Colonic mucosa (tissue), 4 donors: ENCODE measurements at regions not wholly inside any gene's neighbourhood (a gene's known extent, or its start where the extent isn't known, plus 50 kb on each side); places are given as distances from the start of the nearest gene placed in this dataset.
"Not testable (repeated sequence)": the region's sequence is repeated elsewhere in the genome, so short reads cannot be mapped to it uniquely, and the experiment has no call there.

ENCODE experiments used
- DNase-seq: peaks from one replicate; pipeline ENCODE4 v3.0.0-alpha.2; 2020
- H3K27ac ChIP-seq: fragments of 200-600 bp; one replicate; pipeline ENCODE4 v1.8.0; 2021
- H3K27me3 ChIP-seq: fragments of 200-600 bp; one replicate; pipeline ENCODE4 v1.8.0; 2021
- H3K36me3 ChIP-seq: fragments of 200-600 bp; one replicate; pipeline ENCODE4 v1.8.0; 2021
- H3K4me1 ChIP-seq: fragments of 200-600 bp; one replicate; pipeline ENCODE4 v1.8.0; 2021; ENCODE audit warnings: mild to moderate bottlenecking
- H3K4me3 ChIP-seq: fragments of 200-600 bp; one replicate; pipeline ENCODE4 v1.8.0; 2021
- H3K9ac ChIP-seq, 2 donors: one replicate each; pipeline ENCODE4 v1.7.0; 2013; ENCODE audit warnings: control low read depth in 2 of 2, low read depth in 2 of 2, low read length in 2 of 2
- H3K9me3 ChIP-seq: fragments of 200-600 bp; one replicate; pipeline ENCODE4 v1.8.0; 2021
- intact Hi-C: fragments of 100-400 bp; cut with DNase I; formaldehyde crosslinking; loops from one replicate; pipeline ENCODE4 v1.14.1; 2022
- TF ChIP-seq, protein P1 (sequence below): fragments of 200-600 bp; IDR thresholded peaks from one replicate; pipeline ENCODE4 v1.8.0; 2022; ENCODE audit warnings: antibody characterized with exemption, mild to moderate bottlenecking
- donor health status: healthy.
- donor health status: DM: no; HTN: no; CAD: no.
- donor health status: DM: no; HTN: no; CAD: no.

DNA sequence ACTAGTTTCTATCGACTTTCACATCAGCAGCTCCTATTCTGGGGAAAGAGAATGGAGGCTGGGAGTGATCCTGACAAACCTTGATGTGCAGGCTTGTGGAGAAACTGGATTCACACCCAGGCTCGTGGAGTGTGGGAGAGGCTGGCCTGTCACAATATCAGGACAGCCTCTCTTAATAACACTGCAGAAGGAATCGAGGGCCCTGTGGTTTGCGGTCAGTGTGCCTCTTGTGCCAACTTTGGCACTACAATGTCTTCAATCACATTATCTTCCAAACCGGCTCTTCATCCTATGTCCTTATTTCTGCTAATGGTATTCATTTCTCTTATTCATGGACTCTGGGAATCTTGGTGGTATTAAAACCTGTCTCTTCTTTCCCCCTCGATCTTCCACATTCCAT is 92.7 kb downstream of the PRL start:
- Histone ChIP-seq H3K36me3 (no peaks in the 10 kb centered on the region), H3K9ac (no peak overlapping the region), H3K9me3 (no peaks in the 10 kb centered on the region), H3K27ac (no peak overlapping the region), H3K27me3 (no peaks in the 10 kb centered on the region), H3K4me3 (no peak overlapping the region), H3K4me1 (no peaks in the 10 kb centered on the region)
- intact Hi-C loops: no loop called here
- TF ChIP-seq, protein P1, sequence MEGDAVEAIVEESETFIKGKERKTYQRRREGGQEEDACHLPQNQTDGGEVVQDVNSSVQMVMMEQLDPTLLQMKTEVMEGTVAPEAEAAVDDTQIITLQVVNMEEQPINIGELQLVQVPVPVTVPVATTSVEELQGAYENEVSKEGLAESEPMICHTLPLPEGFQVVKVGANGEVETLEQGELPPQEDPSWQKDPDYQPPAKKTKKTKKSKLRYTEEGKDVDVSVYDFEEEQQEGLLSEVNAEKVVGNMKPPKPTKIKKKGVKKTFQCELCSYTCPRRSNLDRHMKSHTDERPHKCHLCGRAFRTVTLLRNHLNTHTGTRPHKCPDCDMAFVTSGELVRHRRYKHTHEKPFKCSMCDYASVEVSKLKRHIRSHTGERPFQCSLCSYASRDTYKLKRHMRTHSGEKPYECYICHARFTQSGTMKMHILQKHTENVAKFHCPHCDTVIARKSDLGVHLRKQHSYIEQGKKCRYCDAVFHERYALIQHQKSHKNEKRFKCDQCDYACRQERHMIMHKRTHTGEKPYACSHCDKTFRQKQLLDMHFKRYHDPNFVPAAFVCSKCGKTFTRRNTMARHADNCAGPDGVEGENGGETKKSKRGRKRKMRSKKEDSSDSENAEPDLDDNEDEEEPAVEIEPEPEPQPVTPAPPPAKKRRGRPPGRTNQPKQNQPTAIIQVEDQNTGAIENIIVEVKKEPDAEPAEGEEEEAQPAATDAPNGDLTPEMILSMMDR: no peak
- no peak for DNase-seq

DNA sequence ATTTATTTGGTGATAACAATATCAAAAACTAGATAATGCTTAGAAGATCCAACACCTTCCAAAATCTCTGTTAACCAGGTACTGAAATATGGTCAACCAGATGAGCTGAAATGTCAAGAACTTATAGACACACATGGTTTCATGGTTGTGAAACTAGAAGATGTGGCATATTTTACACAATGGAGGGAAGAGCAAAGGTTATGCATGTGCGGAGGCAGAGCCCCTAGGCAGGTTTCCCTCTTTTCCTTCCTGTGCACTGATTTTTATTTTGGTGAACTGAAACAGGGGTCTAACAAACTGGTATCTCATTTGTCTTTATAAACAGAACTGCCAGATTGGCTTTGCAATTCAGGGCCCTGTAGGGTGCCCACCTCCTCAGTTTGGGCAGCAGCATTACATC is 91.6 kb downstream of the PRL start:
- intact Hi-C loops: no loop called here
- Histone ChIP-seq H3K27me3 (no peaks in the 10 kb centered on the region), H3K4me1 (no peaks in the 10 kb centered on the region), H3K27ac (no peak overlapping the region), H3K36me3 (no peaks in the 10 kb centered on the region), H3K4me3 (no peak overlapping the region), H3K9ac (no peak overlapping the region), H3K9me3 (no peaks in the 10 kb centered on the region)
- TF ChIP-seq, protein P1: no peak
- DNase-seq: no peak

DNA sequence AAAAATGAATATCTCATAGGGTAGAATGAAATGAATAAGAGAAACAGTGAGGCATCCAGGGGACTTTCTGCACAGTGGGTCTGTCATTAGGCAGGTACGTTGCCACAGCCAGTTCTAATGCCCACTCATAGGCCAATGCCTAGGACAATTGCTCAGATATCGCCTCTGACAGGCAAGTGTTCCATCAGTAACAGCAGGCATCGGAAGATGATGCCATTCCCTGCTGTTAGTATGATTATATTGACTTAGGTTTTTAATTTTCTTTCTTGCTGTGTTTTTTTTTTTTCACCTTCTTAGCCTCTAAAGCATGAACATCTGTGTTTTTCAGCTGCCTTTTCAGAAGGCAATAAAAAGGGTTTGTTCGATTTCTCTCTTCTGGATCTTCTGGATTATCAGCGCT is 90.7 kb downstream of the PRL start:
- H3K9me3 ChIP-seq: no peaks in the 10 kb centered on the region
- no peak overlapping the region for H3K9ac ChIP-seq
- intact Hi-C loops: no loop called here
- TF ChIP-seq, protein P1: no peak
- H3K36me3 ChIP-seq: no peaks in the 10 kb centered on the region
- H3K4me1 ChIP-seq: no peaks in the 10 kb centered on the region
- no peak overlapping the region for H3K27ac ChIP-seq
- no peaks in the 10 kb centered on the region for H3K27me3 ChIP-seq
- no peak overlapping the region for H3K4me3 ChIP-seq
- DNase-seq: no peak

DNA sequence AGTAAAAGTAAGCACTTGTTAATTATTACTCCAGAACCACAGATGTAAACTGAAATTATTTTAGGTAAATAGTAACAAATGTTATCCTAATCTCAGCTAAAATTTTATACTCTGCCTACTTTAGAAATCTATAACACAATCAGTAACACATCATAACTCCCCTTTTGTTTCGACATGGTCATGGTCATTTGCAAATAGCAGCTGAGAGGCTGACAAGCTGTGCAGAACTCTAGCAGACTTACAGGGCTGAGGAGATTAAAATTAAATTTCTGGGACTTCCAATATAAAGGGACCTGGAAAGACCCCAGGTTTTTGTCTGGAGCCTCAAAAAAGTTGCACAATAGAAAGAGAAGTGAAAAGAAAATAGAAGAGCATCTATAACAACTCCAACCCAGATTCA is 88.8 kb downstream of the PRL start:
- DNase-seq: no peak
- H3K27ac ChIP-seq: no peak overlapping the region
- no peaks in the 10 kb centered on the region for H3K27me3 ChIP-seq
- no peaks in the 10 kb centered on the region for H3K9me3 ChIP-seq
- TF ChIP-seq, protein P1: no peak
- no peak overlapping the region for H3K4me3 ChIP-seq
- H3K9ac ChIP-seq: no peak overlapping the region
- intact Hi-C loops: no loop called here
- no peaks in the 10 kb centered on the region for H3K4me1 ChIP-seq
- H3K36me3 ChIP-seq: no peaks in the 10 kb centered on the region

DNA sequence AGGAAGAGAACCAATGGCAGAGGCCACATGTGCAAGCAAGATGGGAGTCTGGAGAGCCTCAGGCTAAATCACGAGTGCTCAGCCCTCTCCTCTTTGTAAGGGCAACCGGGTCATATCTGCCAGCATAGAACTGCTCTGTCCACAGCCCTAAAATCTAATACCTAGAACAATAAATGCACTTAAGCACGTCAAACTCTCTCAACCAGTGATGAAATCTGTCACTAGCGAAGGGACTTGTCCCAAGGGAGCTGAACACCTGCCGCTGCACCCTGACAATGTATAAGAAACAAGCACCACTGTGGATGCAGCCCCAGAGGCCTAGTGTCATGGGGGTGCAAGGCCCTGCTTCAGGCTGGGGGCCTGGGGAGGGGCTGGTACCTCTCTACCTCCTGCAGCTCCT is 82.5 kb downstream of the PRL start:
- H3K36me3 ChIP-seq: no peaks in the 10 kb centered on the region
- intact Hi-C loops: no loop called here
- no peak for DNase-seq
- no peak overlapping the region for H3K27ac ChIP-seq
- no peaks in the 10 kb centered on the region for H3K9me3 ChIP-seq
- no peak overlapping the region for H3K4me3 ChIP-seq
- H3K9ac ChIP-seq: no peak overlapping the region
- TF ChIP-seq, protein P1: no peak
- H3K27me3 ChIP-seq: no peaks in the 10 kb centered on the region
- H3K4me1 ChIP-seq: no peaks in the 10 kb centered on the region

DNA sequence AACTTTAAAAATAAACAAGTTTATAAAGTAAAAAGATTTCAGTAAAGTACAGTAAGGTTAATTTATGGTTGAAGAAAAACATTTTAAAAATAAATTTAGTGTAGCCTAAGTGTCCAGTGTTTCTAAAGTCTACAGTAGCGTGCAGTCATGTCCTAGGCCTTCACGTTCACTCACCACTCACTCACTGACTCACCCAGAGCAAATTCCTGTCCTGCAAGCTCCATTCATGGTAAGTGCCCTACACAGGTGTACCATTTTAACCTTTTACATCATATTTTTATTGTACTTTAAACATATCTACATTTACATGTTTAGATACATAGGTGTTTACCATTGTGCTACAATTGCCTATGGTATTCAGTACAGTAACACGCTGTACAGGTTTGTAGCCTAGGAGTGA is 81.4 kb downstream of the PRL start:
- intact Hi-C loops, H3K4me3 ChIP-seq, H3K27me3 ChIP-seq, H3K4me1 ChIP-seq, H3K36me3 ChIP-seq, DNase-seq, H3K27ac ChIP-seq, H3K9ac ChIP-seq, H3K9me3 ChIP-seq: not testable (repeated sequence)
